HG02938 (cell line): ENCODE measurements at regions not wholly inside any gene's neighbourhood (a gene's known extent, or its start where the extent isn't known, plus 50 kb on each side); places are given as distances from the start of the nearest gene placed in this dataset.
"Not testable (repeated sequence)": the region's sequence is repeated elsewhere in the genome, so short reads cannot be mapped to it uniquely, and the experiment has no call there.

Source experiments
- ATAC-seq: cut with Tn5 transposase; IDR thresholded peaks from one replicate; pipeline ENCODE4 v1.9.1; 2021; ENCODE audit warnings: mild to moderate bottlenecking, moderate library complexity; ENCODE audit not compliant: unreplicated experiment

GRCh38 chr7:23887660-23888059 lies 177.6 kb downstream of the STK31 start:
- no peak for ATAC-seq

DNA sequence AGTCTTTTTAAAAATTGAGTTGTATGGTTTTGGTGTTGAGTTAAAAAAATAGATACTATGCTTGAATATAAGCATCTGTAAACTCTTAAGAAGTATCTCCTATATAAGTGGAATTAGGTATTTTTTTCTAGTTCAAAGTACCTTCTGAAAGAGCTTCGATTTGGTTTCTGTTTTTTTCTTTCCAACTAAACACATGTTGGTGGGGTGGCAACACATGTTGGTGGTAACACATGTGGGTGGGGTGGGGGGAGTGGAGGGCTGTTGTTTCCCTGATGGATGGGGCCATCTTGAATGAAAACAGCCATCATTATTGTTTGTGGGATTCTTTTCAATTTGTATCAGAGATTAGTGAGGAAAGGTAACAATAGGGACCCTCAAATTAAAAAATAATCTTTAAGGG lies 178.9 kb downstream of the STK31 start:
- ATAC-seq, result no peak

DNA sequence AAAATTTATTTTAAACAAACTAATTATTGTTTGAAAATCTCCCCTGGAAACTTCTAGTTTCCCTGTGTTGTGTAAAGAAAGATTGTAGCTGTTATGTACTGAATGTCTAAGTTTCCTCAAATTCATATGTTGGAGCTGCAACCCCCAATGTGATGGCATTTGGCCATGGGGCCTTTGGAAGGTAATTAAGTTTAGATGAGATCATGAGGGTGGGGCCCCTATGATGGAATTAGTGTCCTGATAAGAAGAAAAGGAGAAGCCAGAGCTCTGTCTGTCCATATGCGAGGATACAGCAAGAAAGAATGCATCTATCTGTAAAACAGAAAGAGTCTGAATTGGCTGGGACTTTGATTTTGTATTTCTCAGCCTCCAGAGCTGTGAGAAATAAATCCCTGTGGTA lies 179.5 kb downstream of the STK31 start:
- ATAC-seq, result no peak

DNA sequence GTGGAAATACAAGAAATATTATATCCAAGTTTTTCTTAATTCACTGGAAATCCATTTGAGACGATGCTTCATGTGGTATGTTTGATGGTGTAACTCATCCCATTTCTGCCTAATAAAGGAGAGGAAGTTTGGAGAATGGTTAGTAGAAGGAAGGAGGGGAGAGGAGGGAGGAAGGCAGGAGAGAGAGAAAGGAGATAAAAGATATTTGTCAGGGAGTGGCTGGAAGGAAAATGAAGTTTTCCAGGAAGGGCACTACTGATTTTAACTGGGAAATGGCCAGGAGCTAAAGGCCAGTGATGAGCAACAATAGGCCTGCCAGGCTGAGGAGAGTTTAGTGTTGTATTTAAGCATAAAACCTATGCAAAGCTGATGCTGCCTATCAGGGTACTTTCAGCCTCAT lies 182.0 kb downstream of the STK31 start:
- ATAC-seq, result no peak

GRCh38 chr7:23893176-23893941 lies 183.3 kb downstream of the STK31 start:
- ATAC-seq, result no peak

DNA sequence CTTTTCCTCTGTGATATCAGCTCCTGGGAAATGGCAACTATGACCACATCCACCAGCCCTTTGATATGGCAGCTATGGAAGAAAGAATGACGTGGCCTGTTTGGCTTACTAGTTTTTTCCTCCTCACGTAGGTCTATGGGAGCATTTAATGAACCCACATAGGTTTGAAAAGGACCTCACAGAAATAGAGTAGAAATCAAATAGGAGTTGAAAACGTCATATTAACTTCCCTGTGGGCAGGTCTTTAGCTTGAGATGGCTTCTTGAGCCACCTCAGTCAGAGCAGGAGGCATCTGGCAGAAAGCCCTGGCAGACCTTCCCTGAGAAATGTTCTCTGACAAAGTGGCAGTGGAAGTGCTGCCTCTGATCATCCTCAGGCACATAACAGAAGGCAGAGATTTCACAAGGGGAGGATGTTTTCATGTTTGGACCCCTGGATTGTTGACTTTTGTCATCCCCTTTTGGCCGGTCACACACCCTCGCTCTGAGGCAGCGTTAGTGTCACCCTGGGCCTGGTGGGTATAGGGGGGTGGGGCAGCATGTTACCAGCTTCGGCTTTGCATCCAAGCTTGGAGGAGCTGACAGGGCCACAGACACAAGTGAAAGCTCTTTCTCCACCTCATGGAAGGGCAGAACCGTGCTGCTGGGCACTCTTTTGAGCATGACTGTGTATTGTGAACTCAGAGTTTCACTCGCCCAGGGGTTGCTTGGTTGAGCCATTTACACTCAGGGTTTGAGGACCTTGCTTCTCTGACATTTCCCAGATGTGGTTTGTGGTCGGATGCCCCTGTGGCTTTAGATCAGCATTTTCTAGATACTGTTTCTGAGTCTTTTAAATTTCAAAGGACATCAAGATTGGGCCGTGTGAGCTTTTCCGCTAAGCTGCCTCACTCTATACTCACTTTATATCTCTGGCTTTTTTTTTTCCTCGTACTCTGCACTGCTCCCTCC lies 184.2 kb downstream of the STK31 start:
- no peak for ATAC-seq

DNA sequence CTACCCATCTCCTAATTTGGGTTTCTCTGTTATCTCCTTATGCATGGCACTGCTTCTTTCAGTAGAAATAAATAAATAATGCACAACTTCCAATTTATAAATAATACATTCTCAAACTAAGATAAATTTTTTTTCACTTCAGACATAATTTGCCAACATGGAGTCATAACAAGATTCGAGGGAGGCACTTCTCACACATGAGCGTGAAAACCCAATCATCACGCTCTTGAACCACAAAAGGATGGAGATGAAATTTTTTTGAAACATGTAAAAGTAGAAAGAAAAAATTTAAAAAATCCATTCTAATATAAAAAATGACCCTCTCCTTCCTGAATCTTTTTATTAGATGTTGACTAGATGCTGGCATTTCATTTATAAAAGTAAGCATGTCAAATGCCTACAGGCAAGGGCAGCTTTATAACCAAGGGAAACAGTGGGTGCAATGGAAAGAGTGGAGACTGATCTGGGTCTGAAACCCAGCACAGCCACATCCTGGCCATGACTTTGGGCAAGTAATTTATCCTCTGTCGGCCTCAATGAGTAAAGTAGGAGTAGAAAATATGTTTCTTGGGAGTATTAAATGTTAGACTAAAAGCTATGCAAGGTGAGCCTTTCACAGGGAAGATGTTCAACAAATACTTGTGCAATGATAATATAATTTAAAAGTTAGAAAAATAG lies 185.0 kb downstream of the STK31 start:
- no peak for ATAC-seq

- ATAC-seq, result no peak
Measured at GRCh38 chr7:23895666-23896096, 185.7 kb downstream of the STK31 start.

- ATAC-seq, result no peak
Measured at GRCh38 chr7:23898619-23899018, 188.6 kb downstream of the STK31 start.

- ATAC-seq, result not testable (repeated sequence)
Measured at GRCh38 chr7:23904901-23905300, 194.9 kb downstream of the STK31 start.

- no peak for ATAC-seq
Measured at GRCh38 chr7:23907012-23907411, 197.0 kb downstream of the STK31 start.

DNA sequence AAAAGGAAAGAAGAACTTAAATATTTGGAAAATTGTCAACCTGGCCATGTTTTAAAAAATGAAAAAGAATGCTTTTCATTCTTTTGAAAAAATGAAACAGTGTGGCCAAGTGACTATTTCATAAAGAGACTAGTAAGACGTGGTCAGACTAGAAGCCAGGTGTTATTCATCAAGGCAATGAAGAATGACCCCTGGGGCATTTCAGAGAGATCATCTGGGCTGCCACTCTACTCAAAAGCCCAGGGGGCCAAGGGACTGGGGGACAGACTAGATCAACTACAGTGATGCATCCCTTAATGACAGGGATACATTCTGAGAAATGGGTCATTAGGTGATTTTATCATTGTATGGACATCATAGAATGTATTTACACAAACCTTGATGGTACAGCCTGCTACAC lies 199.4 kb downstream of the STK31 start:
- no peak for ATAC-seq

DNA sequence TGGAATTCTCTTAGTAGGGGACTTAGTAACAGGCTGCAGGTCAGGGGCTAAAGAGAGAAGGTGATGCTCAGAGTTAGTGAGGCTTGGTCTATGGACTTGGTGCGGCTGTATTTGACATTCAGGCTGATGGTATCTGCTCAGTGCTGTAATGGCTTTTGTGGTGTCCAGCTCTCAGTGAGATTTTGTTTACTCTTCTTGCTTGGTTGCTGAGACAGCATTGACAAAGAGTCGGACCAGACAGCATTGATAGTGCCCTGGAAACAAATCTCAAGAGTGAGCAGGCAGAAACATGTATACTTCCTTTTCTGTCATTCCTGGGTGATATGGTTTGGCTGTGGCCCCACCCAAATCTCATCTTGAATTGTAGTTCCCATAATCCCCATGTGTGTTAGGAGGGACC lies 202.0 kb downstream of the STK31 start:
- ATAC-seq, result no peak

GRCh38 chr7:23913016-23913415 lies 203.0 kb downstream of the STK31 start:
- ATAC-seq, result no peak

GRCh38 chr7:23915236-23915635 lies 205.2 kb downstream of the STK31 start:
- ATAC-seq, result no peak

DNA sequence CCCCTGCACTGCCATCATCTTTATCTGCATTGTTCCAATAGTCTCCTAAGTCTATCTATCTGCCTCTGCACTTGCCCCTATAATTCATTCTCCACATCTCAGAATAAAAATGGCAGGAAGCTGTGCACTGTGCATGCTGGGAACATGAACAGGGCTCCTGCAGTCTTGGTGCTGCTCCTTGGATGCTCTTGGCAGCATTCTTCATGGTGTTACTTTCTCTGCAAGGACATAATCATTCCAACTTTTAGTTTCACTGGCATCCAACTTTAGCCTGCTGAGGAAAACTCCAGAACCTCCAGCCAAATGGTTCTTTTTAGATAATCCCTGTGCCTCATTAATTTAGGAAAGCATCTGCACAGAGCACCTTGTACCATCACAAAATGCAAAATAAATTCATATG lies 208.3 kb downstream of the STK31 start:
- ATAC-seq, result no peak

DNA sequence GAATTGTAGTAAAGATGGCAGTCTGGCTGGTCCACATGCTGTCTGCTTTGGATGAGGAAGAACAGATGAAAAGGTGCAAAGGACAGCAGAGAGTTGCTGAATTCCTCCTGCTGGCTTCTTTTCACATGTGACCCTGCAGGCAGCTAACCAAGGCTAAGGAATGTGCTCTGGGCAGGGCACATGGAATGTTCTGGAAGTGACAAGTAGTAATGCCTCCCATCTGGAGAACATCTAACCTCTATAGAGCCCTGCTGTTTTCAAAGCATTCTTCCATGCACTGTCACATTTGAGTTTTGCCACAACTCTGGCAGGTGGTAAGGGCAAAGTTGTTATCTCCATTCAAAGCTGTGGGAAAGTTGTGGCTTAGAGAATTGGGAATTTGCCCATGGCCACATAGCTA lies 208.8 kb downstream of the STK31 start:
- ATAC-seq, result no peak

- no peak for ATAC-seq
Measured at GRCh38 chr7:23925088-23925487, 215.1 kb downstream of the STK31 start.

- no peak for ATAC-seq
Measured at GRCh38 chr7:23927709-23928417, 217.8 kb downstream of the STK31 start.

DNA sequence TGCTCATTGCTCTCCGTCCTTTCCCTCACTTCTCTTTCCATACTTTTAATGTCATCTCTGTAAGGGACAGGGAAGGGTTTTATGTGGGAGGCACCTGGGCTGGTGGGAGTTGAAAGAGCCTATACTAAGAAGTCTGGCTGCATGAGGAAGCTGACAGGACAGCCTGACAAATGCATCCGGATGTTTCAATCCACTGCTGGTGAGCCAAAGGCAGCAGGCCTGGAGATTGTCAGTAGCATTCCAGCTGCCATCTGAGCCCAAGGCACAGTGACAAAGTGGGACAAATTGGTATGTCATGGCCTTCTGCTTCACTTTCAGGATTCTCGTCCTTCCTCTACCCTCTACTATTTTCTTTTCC lies 218.4 kb downstream of the STK31 start:
- no peak for ATAC-seq

DNA sequence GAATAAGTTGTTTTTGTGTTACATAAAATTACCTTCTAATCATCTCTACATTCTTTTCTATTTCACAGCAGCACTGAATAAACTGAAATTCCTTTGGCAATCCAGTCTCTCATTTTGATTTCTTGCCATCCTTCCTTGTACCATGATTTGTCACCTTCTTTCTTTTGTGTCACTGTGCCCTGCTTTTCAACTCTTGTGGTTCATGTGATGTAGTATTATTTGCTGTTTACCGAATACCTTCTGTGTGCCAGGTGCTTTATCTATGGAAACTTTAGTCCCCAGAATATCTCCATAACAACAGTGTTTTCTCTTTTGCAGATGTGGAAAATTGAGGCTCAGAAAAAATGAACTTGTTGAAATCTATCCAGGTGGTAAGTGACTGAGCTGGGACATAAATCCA lies 220.3 kb downstream of the STK31 start:
- ATAC-seq, result no peak
